ENCODE measurements at regions not wholly inside any gene's neighbourhood (a gene's known extent, or its start where the extent isn't known, plus 50 kb on each side); places are given as distances from the start of the nearest gene placed in this dataset.
"Not testable (repeated sequence)": the region's sequence is repeated elsewhere in the genome, so short reads cannot be mapped to it uniquely, and the experiment has no call there.

DNA sequence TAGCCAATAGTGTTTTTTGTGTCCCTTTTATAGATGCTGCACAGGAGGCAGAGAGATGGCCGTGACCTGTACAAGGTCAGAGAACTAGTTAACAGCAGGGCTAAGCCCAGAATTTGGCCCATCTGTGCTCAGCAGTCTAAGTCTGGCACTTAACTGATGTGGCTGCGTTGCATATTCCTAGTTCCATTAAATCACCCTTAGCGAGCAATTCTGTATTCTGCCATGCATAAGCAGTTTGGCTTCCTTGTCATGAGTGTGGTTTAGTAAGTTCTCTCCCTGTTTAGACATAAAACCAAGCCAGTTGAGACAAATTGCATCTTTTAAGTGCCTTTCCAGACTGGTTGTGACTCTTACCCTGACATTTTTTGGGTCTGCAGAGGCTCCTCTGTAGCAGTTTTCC lies 230.6 kb upstream of the TENM4 start:
- DNase-seq (ENCODE audit: low spot score) = no peak
- ATAC-seq = no peak

DNA sequence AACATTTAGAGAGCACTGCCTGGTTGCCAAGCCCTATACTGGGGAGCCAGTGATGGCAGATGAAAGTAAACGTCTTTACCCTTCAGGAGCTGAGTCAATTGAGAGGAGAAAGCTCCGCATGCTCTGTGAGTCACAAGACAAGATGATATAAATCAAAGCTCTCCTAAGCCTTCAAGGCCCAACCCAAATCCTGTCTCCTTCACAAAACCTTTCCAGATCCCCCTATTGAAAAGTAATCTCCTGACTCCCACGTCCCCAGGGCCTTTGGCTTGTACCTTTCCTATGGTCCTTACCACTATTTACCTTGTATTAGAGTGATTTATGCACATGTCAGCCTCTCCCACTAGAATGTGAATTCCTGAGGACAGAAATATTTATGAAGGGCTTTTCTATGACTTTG lies 230.1 kb upstream of the TENM4 start:
- DNase-seq (ENCODE audit: low spot score) (no peak), ATAC-seq (no peak)

DNA sequence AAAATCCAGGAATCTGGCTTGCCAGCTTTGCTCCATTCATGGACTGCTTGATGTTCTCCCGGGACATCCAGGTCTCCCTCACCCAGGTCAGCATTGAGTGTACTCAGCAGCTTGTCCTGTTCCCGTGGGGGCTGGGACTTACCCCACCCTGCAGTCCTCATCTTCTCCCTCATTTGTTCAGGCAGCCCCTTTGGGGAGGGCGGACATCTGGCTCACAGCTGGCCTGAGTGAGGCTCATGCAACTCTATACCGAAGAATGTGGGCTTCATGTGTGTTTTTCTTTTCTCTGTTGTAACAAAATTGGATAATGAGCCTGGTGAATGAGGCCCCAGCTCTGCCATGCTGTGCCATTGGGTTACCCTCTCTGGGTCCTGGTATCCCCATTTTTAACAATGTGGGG lies 227.7 kb upstream of the TENM4 start:
- no peak for DNase-seq (ENCODE audit: low spot score)

DNA sequence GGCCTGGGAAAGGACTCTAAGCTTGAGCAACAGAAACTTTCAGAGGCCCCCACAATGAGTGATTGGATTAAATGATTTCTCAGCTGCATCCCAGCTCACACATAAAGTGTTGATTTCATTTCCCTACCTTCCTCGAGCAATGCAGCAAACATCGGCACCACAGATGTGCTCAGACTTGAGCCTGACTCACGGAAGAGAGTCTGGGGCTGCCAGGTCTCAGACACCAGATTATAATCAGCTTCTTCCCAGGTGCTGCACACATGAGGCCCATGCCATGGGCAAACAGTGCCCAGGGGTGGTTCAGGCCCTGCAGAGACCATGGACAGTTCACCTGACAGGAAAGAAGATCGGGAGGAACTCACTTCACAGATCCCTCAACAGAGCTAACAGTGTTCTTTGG lies 226.6 kb upstream of the TENM4 start:
- DNase-seq (ENCODE audit: low spot score) = no peak
- no peak for ATAC-seq

More for the DNA sequence above, 227.7 kb upstream of the TENM4 start:
- no peak for ATAC-seq

DNA sequence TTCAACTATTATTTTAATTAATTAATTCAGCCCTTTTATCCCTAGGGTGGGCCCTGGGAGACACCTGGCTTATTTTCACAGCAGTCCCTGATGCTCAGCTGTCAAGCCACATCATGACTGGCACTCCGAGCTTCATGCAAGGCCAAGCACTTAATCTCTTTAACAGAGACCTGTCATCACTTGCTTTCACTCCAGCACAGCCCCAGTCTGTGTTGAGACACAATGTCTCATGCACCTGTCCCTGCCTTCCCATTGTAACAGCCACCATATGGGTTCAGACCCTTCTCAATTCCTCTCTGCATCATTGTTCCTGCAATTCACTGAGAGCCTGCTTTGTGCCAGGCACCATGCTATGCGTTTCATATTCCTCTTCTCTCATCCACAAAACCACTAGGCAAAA lies 222.2 kb upstream of the TENM4 start:
- no peak for DNase-seq (ENCODE audit: low spot score)
- ATAC-seq = no peak

DNA sequence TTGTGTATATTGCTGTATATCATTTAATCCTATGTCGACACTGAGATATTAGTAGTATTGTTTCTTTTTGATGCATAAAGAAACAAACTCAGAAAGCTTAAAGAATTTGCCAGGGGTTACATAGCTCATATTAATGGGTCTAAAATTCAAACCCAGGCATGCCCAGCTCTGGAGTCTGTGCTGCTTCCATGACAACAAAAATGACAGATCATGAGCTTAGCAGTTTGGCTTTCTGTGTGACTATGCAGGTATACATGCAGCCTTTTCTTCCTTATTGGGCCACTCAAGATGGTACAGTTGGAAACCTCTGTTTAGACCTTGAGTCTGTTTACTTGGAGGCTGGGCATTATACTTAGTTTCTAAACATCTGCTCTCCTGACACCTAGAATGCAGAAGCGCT lies 220.5 kb upstream of the TENM4 start:
- ATAC-seq (no peak), DNase-seq (ENCODE audit: low spot score) (no peak)

DNA sequence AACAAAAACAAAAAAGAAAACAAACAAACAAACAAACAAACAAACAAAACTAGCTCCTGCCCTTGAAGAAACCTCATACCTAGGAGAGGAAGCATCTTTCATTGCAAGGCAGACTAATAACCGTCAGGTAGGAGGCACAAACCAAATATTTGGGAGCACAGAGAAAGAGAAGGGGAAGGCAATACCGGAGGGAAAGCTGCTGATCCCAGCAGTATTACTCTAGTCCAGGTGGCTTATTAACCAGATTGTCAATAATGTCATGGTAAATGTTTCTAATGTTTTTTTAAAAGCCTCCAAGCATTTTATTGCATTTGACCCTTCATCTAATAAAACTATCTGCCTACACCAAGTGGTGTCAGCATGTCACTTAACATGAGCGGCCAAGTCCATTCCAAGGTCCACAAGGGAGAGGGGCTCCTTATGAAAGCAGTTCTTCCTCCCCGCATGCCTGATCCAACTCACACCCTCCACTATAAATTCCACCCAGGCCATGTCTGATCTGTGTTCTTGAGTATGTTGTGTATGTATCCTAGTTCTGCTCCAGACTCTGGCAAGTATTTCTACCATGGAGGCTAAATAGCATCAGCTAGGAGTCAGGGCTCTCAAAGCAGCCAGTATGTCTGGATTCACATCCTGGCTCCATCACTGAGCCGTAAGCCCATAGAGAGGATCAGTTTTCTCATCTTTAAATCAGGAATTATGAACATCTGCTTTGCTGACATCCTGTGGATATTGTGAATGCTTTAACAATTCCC lies 208.1 kb upstream of the TENM4 start:
- DNase-seq (ENCODE audit: low spot score) (no peak), ATAC-seq (peak; percentile 89)

DNA sequence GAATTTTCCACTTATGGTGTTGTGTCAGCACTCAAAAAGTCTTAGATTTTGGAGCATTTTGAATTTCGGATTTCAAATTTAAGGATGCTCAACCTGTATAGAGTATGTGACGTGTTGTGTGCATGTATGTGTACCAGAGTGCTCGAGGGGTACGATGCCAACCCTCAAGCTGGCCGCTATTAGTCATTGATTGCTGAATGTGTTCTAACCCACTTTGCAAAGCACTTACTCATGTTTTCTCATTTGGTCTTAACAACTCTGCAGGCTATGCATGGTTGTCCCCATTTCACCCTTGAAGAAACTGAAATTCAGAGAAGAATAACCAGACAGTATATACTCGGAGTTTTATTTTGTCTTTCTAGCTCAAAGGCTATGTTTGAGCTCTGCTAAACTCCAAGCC lies 196.4 kb upstream of the TENM4 start:
- DNase-seq (ENCODE audit: low spot score) = no peak
- no peak for ATAC-seq

DNA sequence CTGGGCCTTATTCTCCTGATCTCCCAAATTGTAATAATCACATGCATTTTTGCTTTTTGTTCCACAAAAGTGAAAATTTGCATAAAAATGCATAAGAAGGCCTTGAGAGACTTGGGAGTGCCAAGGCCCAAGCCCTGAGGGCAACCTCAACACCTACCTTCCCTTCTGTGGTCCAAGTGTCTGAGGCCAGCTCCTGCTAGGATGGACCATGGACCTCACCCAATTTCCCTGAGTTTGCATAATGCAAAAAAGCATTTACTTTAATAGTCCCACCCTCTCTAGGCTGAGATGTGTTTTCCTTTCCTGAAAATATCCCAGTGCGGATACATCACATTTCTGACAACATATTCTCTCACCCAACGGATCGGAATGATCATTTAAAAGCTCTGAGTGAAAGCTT lies 194.1 kb upstream of the TENM4 start:
- no peak for DNase-seq (ENCODE audit: low spot score)
- ATAC-seq = no peak

DNA sequence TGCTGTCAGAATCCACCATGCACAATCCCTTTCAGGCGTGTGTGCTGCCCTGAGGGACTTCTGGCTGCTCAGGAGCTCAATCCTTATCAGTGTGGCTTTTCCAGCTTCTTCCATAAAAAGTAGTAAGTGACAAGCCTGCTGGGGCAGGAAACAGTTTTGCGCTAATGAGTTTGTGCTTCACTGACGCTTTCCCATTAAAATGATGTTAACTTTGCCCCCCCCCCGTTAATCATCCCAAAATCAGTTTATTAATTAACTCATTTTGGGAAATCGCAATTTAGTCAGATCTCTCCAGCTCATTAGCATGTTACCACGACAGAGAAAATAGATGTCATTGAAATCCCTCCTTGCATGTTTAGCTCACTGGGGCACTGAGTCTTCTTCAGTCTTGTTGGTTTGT lies 186.5 kb upstream of the TENM4 start:
- DNase-seq (ENCODE audit: low spot score) = no peak
- ATAC-seq = no peak

DNA sequence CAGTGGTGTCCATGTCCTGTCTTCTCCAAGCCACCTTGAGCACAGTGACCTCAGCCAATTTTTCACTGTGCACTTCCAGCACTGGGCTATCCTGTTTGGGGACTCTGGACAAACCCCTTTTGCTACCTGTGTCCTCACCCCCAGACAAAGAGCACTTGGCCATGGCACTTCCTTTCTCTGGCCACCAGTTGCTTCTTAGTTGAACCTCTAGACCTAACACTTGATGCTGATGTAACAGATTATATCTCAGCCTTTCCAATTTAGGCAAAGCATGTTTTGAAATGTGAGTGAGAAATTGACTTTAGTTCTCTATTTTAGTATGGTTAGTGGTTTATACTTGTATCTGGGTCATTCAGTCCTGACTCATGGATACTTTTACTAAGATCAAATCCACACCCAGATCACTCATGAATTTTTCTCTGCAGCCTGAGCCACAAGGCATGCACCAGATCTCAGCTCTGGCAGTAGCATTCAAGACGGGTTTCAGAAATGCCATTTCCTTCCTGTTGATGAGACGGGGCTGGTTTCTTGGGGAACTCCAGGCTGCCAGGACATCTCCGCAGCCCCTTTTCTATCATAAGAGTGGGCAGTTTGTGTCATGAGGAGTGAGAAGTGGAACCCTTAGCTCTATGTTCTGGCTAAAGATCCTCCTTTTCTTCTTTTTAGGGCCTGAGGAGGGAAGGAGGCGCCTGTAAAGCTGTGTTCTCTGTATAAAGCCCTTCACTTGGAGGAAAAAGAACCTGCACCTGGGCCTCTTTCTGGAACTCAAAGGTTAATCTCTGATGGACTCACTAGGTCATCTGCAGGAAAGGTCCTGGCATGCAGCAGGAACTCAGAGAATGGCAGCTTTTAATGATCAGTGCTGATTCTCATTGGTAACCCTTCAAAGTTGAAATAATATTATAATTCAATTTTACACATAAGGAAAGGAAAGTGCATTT lies 185.6 kb upstream of the TENM4 start:
- DNase-seq (ENCODE audit: low spot score) (no peak), ATAC-seq (no peak)

DNA sequence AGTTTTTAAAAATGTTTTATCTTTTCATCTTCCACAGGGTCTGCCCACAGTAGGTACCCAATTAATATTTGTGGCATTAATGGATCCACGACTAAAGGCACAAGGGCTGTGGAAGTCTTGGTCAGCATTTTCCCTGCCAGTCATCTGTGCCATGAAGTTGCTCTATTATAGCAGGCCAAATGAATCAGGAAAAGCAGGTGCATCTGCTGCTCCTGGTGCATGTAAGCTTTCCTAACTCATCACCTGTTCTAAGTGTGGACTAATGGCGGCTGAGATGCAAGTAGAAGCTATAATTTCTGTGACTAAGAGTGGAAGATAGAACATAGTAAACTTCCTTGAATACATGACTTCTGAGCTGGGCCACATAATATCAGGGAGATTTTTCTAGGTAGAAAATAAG lies 182.5 kb upstream of the TENM4 start:
- no peak for DNase-seq (ENCODE audit: low spot score)
- no peak for ATAC-seq

DNA sequence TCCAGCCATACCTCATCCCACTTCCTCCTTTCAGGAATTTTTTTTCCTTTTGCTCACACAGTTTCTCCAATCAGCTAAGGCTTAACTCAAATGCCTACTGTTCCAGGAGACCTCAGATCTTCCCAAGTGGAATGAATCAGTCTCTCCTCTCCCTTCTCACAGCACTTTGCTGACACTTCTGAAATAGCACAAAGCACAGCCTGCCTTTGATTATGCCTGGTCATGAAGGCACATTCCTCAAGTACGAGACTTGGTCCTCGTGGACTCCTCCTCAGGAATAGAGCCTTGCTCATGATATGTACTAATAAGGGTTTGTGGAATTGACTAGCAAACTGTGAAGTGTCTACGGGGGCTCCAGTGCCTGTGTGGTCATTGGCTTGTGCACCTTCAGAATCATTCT lies 176.7 kb upstream of the TENM4 start:
- ATAC-seq = no peak
- no peak for DNase-seq (ENCODE audit: low spot score)

DNA sequence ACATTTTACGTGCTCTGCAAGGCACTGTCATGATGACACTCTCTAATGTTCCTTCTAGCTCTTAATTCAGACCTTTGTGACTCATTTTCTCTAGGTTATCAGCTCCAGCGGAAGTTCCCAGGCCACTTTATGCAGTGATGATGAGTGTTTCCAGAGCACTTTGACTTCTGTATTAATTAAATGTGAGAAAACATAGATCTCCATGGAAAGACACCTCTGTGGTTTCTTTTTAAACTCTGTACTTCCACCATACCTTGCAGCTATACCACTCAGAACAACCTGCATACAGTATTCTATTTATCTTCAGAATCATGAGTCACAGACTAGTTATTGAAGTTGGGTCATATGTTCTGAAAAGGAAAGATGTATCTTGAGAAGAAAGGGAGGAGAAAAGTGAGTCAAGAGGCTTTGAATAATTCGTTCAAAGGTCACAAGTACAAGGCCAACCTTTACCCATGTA lies 175.6 kb upstream of the TENM4 start:
- no peak for DNase-seq (ENCODE audit: low spot score)
- no peak for ATAC-seq

DNA sequence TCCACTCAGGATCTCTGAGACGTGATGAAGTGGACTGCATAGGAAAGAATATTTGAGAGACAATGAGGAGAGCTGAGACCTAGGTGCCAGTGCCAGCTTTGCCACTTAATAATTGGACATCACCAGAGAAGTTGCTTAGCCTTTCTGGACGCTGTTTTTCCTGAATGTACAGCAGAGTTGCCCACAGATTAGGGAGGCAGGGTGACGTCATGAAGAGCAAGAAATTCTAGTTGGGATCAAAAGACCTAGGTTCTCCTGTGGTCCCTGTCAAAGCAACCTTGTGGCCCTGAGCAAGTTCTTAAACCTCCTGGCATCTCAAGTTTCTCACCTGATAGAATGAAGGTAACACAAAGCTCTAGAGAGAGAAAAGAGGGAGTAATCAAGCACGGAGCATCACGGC lies 174.6 kb upstream of the TENM4 start:
- ATAC-seq (no peak), DNase-seq (ENCODE audit: low spot score) (no peak)

DNA sequence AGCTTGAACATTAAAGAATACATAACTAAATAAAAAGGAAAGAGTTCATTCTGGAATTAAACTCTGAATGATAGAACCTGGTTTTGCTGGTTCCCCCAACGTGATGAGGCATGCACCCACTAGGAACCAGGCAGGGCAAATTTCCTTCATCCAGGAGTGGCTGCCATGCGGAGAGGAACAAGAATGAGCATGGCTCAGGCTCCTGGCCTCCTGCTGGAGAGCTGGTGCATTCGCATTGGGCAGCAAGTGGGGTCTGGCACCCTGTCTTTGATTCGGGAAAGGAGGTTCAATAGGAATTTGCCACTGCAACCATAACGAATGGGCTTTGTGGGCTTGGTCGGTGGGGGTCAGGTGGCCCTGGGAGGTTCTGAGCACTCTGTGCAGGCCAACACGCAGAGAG lies 169.8 kb upstream of the TENM4 start:
- no peak for DNase-seq (ENCODE audit: low spot score)
- no peak for ATAC-seq

DNA sequence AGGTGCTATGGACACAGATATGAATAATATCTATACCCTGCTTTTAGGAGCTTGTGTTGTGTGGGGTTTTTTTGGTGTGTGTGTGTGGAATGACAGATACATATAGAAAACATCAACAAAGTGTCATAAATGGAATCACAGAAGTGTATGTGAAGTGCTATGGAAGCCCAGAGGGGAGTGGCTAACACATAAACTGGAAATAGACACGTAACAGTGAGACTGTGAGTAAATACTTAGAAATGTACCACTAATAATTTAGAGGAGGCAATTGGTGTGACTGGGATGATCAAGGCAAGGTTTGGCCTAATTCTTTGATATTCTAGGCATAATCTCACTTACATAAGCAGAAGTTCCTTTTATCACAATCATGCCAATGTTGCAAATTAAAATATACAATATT lies 169.3 kb upstream of the TENM4 start:
- no peak for ATAC-seq

DNA sequence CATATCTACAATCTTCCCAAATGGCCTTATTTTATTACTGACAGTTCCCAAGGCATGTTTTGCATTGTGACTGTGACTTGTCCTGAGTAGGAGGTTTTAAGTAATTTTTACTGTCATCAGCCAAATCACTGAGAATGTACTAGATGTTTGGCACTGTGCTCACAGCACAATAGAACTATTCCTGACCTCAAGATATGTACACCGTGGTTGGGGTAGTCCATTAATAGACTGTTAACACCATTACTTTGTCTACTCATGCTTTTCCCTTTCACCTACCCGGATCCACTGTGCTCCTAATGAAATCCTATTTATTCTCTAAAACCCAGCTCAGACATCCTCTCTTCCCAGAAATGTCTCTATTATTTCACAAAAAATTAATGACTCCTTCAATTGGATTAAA lies 168.7 kb upstream of the TENM4 start:
- no peak for DNase-seq (ENCODE audit: low spot score)

More for the DNA sequence above, 169.3 kb upstream of the TENM4 start:
- no peak for DNase-seq (ENCODE audit: low spot score)

DNA sequence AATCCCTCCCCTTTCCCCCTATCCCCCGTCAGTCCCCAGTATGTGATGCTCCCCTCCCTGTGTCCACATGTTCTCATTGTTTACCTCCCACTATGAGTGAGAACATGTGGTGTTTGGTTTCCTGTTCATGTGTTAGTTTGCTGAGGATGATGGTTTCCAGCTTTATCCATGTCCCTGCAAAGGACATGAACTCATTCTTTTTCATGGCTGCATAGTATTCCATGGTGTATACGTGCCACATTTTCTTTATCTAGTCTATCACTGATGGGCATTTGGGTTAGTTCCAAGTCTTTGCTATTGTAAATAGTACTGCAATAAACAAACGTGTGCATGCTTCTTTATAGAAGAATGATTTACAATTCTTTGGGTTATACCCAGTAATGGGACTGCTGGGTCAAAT lies 165.6 kb upstream of the TENM4 start:
- not testable (repeated sequence) for DNase-seq (ENCODE audit: low spot score); ATAC-seq

More for the DNA sequence above, 168.7 kb upstream of the TENM4 start:
- ATAC-seq = no peak

DNA sequence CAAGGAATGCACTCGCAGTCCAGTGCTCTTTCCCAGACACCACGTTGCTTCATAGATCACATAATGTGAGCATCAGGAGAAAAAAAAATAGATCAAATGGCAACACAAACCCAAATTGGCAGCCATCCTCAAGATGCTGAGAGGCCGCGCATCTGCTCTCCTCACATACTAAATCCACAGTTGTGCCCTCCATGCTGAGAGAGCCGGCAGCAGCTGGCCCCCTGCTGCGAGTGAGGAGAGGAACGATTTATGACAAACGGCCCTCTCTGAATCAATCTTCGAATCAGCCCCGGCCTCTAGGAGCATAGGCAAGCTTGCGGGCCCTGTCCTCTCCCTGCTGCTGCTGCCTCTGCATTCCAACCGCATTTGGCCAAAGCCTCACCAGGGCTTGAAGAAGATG lies 159.9 kb upstream of the TENM4 start:
- ATAC-seq (no peak), DNase-seq (ENCODE audit: low spot score) (no peak)

DNA sequence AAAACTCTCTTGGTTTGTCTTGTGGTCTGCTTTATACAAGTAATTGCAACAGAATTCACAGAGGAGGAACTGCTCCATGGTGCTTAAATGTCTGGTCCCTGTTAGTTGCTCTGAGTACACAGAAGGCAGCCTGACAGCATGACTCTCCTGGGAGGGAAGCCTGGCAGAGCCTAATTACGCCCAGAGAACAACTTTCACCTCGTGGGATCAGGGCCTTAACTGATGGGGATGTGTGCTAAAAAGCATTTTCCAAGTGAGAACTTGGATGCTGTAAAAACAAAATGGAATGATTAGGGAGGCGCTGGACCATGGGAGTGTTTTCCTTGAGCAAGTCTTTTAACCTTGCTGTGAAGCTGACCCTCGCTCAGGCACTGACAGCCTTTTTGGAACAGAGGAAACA lies 154.0 kb upstream of the TENM4 start:
- no peak for ATAC-seq
- DNase-seq (ENCODE audit: low spot score) = no peak

DNA sequence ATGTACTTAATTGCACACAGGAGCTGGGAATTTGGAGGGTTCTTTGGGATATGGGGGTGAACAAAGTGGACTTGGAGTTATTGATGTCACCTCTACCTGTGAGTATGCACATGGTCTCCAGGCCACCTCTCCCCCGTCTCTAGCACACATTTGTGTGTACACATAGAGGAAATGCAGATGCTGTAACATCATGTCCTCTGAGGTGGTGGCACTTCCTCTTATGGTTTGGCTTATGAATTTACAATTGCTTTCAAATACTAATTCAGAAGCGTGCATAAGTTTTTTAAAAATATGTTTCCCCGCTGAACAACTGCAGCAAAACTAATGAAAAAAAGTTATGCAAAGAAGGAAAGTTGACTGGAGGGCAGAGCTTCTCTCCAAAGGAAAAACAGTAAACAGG lies 152.0 kb upstream of the TENM4 start:
- ATAC-seq (no peak), DNase-seq (ENCODE audit: low spot score) (no peak)

All from left lobe of liver (tissue), 2 donors.